Astrocyte (in vitro differentiated cells and primary cell): ENCODE measurements at regions not wholly inside any gene's neighbourhood (a gene's known extent, or its start where the extent isn't known, plus 50 kb on each side); places are given as distances from the start of the nearest gene placed in this dataset.
A peak's percentile ranks its signal among the peaks of the same experiment; 100 is the strongest.

ENCODE experiments used
- DNase-seq: peaks from one replicate; pipeline ENCODE4 v3.0.0-alpha.2; 2010; ENCODE audit warnings: low read depth
- FAIRE-seq: peaks from 2 replicates; lab custom pipeline; 2011; peaks lifted over from hg19 to GRCh38; lab: Jason Lieb, UNC
- H2AFZ ChIP-seq: 2 replicates; pipeline ENCODE4 v1.6.0; 2012; ENCODE audit warnings: low read depth, low read length, inconsistent platforms
- H3K27ac ChIP-seq: 2 replicates; pipeline ENCODE4 v1.5.1; 2011; ENCODE audit warnings: low read depth, low read length, inconsistent platforms
- H3K27me3 ChIP-seq: 2 replicates; pipeline ENCODE4 v1.6.0; 2011; ENCODE audit warnings: low read length, inconsistent platforms; ENCODE audit not compliant: insufficient read depth
- H3K36me3 ChIP-seq: 2 replicates; pipeline ENCODE4 v1.5.1; 2011; ENCODE audit warnings: low read length, inconsistent platforms; ENCODE audit not compliant: insufficient read depth
- H3K4me1 ChIP-seq: 2 replicates; pipeline ENCODE4 v1.5.1; 2011; ENCODE audit warnings: low read length, inconsistent platforms; ENCODE audit not compliant: insufficient read depth
- H3K4me2 ChIP-seq: 2 replicates; pipeline ENCODE4 v1.6.0; 2012; ENCODE audit warnings: low read length, inconsistent platforms
- H3K4me3 ChIP-seq: 2 replicates; pipeline ENCODE4 v1.5.1; 2011; ENCODE audit warnings: low read depth, mild to moderate bottlenecking, low read length, inconsistent platforms; ENCODE audit not compliant: insufficient read depth
- H3K79me2 ChIP-seq: 2 replicates; pipeline ENCODE4 v1.6.0; 2012; ENCODE audit warnings: mild to moderate bottlenecking, low read length, inconsistent platforms; ENCODE audit not compliant: insufficient read depth
- H3K9ac ChIP-seq: 2 replicates; pipeline ENCODE4 v1.6.0; 2012; ENCODE audit warnings: mild to moderate bottlenecking, low read length, inconsistent platforms
- H3K9me3 ChIP-seq: 2 replicates; pipeline ENCODE4 v1.5.1; 2012; ENCODE audit warnings: low read depth, mild to moderate bottlenecking, low read length, inconsistent platforms; ENCODE audit not compliant: insufficient read depth
- H4K20me1 ChIP-seq: 2 replicates; pipeline ENCODE4 v1.6.0; 2012; ENCODE audit warnings: low read length, inconsistent platforms; ENCODE audit not compliant: insufficient read depth
- H3K27ac Mint-ChIP-seq: one replicate; pipeline ENCODE4 v1.8.0; 2021; ENCODE audit warnings: mild to moderate bottlenecking, mixed read lengths; ENCODE audit not compliant: unreplicated experiment
- H3K27me3 Mint-ChIP-seq: one replicate; pipeline ENCODE4 v1.8.0; 2021; ENCODE audit warnings: low read depth, mixed read lengths; ENCODE audit not compliant: unreplicated experiment
- H3K36me3 Mint-ChIP-seq: one replicate; pipeline ENCODE4 v1.8.0; 2021; ENCODE audit warnings: low read depth, mixed read lengths; ENCODE audit not compliant: unreplicated experiment
- H3K4me1 Mint-ChIP-seq: one replicate; pipeline ENCODE4 v1.8.0; 2021; ENCODE audit warnings: low read depth, mixed read lengths; ENCODE audit not compliant: unreplicated experiment
- H3K4me3 Mint-ChIP-seq: one replicate; pipeline ENCODE4 v1.8.0; 2021; ENCODE audit warnings: mild to moderate bottlenecking, moderate library complexity, mixed read lengths; ENCODE audit not compliant: unreplicated experiment
- H3K9me3 Mint-ChIP-seq: one replicate; pipeline ENCODE4 v1.8.0; 2021; ENCODE audit warnings: mild to moderate bottlenecking, mixed read lengths; ENCODE audit not compliant: unreplicated experiment
- CTCF ChIP-seq: IDR thresholded peaks from 2 replicates; pipeline ENCODE4 v1.5.1; 2011; ENCODE audit warnings: low read depth, mild to moderate bottlenecking, inconsistent platforms, low read length, moderate library complexity; ENCODE audit not compliant: insufficient read depth
- EZH2 ChIP-seq: IDR thresholded peaks from 2 replicates; pipeline ENCODE4 v1.6.1; 2012; ENCODE audit warnings: mild to moderate bottlenecking, low read length, inconsistent platforms; ENCODE audit not compliant: insufficient read depth

- Histone ChIP-seq H3K9me3 (no peaks in the 10 kb centered on the region), H3K79me2 (no peaks in the 10 kb centered on the region), H3K27ac (no peak overlapping the region), H3K4me1 (no peaks in the 10 kb centered on the region), H3K9ac (no peak overlapping the region), H3K4me2 (no peak overlapping the region), H4K20me1 (no peaks in the 10 kb centered on the region), H3K36me3 (no peaks in the 10 kb centered on the region), H2AFZ (no peak overlapping the region), H3K4me3 (no peak overlapping the region), H3K27me3 (no peaks in the 10 kb centered on the region)
- H3K4me3 Mint-ChIP-seq: no peak overlapping the region
- H3K36me3 Mint-ChIP-seq: no peaks in the 10 kb centered on the region
- H3K4me1 Mint-ChIP-seq: peaks cover 1% of the 10 kb centered on the region
- no peak overlapping the region for H3K27ac Mint-ChIP-seq
- no peaks in the 10 kb centered on the region for H3K9me3 Mint-ChIP-seq
- FAIRE-seq (no peak), DNase-seq (peak; percentile 33)
- no peak for TF ChIP-seq CTCF
- TF ChIP-seq EZH2: no peak
- no peaks in the 10 kb centered on the region for H3K27me3 Mint-ChIP-seq
These were observed 384.6 kb downstream of the SLC16A7 start for GRCh38 chr12:59980476-59980875.

- H3K4me3 Mint-ChIP-seq: no peak overlapping the region
- Histone ChIP-seq H2AFZ (no peak overlapping the region), H4K20me1 (no peaks in the 10 kb centered on the region), H3K4me2 (no peak overlapping the region), H3K79me2 (no peaks in the 10 kb centered on the region), H3K9me3 (no peaks in the 10 kb centered on the region), H3K4me1 (no peaks in the 10 kb centered on the region), H3K4me3 (no peak overlapping the region), H3K27ac (no peak overlapping the region), H3K9ac (no peak overlapping the region), H3K27me3 (no peaks in the 10 kb centered on the region), H3K36me3 (no peaks in the 10 kb centered on the region)
- TF ChIP-seq EZH2 (no peak), CTCF (no peak)
- H3K27ac Mint-ChIP-seq: no peak overlapping the region
- DNase-seq (no peak), FAIRE-seq (no peak)
- no peaks in the 10 kb centered on the region for H3K9me3 Mint-ChIP-seq
- H3K36me3 Mint-ChIP-seq: no peaks in the 10 kb centered on the region
- H3K4me1 Mint-ChIP-seq: no peaks in the 10 kb centered on the region
- no peaks in the 10 kb centered on the region for H3K27me3 Mint-ChIP-seq
These were observed 403.5 kb downstream of the SLC16A7 start for GRCh38 chr12:59999291-59999690.

- no peaks in the 10 kb centered on the region for H3K27me3 ChIP-seq
- TF ChIP-seq EZH2 (no peak), CTCF (no peak)
- H3K36me3 ChIP-seq: no peaks in the 10 kb centered on the region
- FAIRE-seq: no peak
- H3K4me1 Mint-ChIP-seq: no peaks in the 10 kb centered on the region
- no peak for DNase-seq
- no peaks in the 10 kb centered on the region for H3K4me1 ChIP-seq
- H3K36me3 Mint-ChIP-seq: no peaks in the 10 kb centered on the region
- H4K20me1 ChIP-seq: no peaks in the 10 kb centered on the region
- H3K27ac ChIP-seq: no peak overlapping the region
- H3K27ac Mint-ChIP-seq: no peak overlapping the region
- H3K9ac ChIP-seq: no peak overlapping the region
- no peaks in the 10 kb centered on the region for H3K27me3 Mint-ChIP-seq
- H3K4me3 ChIP-seq: no peak overlapping the region
- no peaks in the 10 kb centered on the region for H3K9me3 Mint-ChIP-seq
- H3K9me3 ChIP-seq: no peaks in the 10 kb centered on the region
- no peak overlapping the region for H2AFZ ChIP-seq
- H3K4me2 ChIP-seq: no peak overlapping the region
- no peak overlapping the region for H3K4me3 Mint-ChIP-seq
- no peaks in the 10 kb centered on the region for H3K79me2 ChIP-seq
These were observed 414.7 kb downstream of the SLC16A7 start for GRCh38 chr12:60010486-60010885.
